ENCODE measurements at regions not wholly inside any gene's neighbourhood (a gene's known extent, or its start where the extent isn't known, plus 50 kb on each side); places are given as distances from the start of the nearest gene placed in this dataset.

- no peak for DNase-seq
These were observed 211.6 kb downstream of the ALDH8A1 start for GRCh38 chr6:134738211-134738885.

GRCh38 chr6:134735461-134735860, 214.4 kb downstream of the ALDH8A1 start:
- DNase-seq = no peak

- DNase-seq = no peak
These were observed 215.5 kb downstream of the ALDH8A1 start for GRCh38 chr6:134734312-134734869.

GRCh38 chr6:134733801-134734200, 216.1 kb downstream of the ALDH8A1 start:
- no peak for DNase-seq

- DNase-seq = peak; percentile 46
These were observed 217.1 kb downstream of the ALDH8A1 start for GRCh38 chr6:134732763-134733162.

GRCh38 chr6:134731615-134732014, 218.3 kb downstream of the ALDH8A1 start:
- no peak for DNase-seq

GRCh38 chr6:134730013-134730412, 219.9 kb downstream of the ALDH8A1 start:
- DNase-seq = no peak

- DNase-seq = no peak
These were observed 220.3 kb downstream of the ALDH8A1 start for GRCh38 chr6:134729561-134729960.

GRCh38 chr6:134727081-134727480, 222.8 kb downstream of the ALDH8A1 start:
- no peak for DNase-seq

- no peak for DNase-seq
These were observed 224.3 kb downstream of the ALDH8A1 start for GRCh38 chr6:134725590-134725989.

GRCh38 chr6:134724771-134725340, 225.0 kb downstream of the ALDH8A1 start:
- peak; percentile 51 for DNase-seq

GRCh38 chr6:134723081-134723871, 226.6 kb downstream of the ALDH8A1 start:
- DNase-seq = peak; percentile 34

GRCh38 chr6:134722200-134722870, 227.6 kb downstream of the ALDH8A1 start:
- DNase-seq = no peak

- DNase-seq = no peak
These were observed 228.9 kb downstream of the ALDH8A1 start for GRCh38 chr6:134721060-134721405.

- no peak for DNase-seq
These were observed 229.4 kb downstream of the ALDH8A1 start for GRCh38 chr6:134720353-134721059.

GRCh38 chr6:134719911-134720310, 230.0 kb downstream of the ALDH8A1 start:
- DNase-seq = no peak

GRCh38 chr6:134719286-134719685, 230.6 kb downstream of the ALDH8A1 start:
- no peak for DNase-seq

GRCh38 chr6:134714679-134715078, 235.2 kb downstream of the ALDH8A1 start:
- DNase-seq = peak; percentile 26

GRCh38 chr6:134714113-134714512, 235.8 kb downstream of the ALDH8A1 start:
- DNase-seq = no peak

GRCh38 chr6:134712311-134712710, 237.6 kb downstream of the ALDH8A1 start:
- no peak for DNase-seq

- no peak for DNase-seq
These were observed 241.8 kb downstream of the ALDH8A1 start for GRCh38 chr6:134708079-134708478.

- DNase-seq = peak; percentile 38
These were observed 242.4 kb downstream of the ALDH8A1 start for GRCh38 chr6:134707342-134708031.

All from EL (cell line).